ENCODE measurements at regions not wholly inside any gene's neighbourhood (a gene's known extent, or its start where the extent isn't known, plus 50 kb on each side); places are given as distances from the start of the nearest gene placed in this dataset.
A peak's percentile ranks its signal among the peaks of the same experiment; 100 is the strongest.
"Not testable (repeated sequence)": the region's sequence is repeated elsewhere in the genome, so short reads cannot be mapped to it uniquely, and the experiment has no call there.

- not testable (repeated sequence) for DNase-seq
Observed at GRCh38 chr17:26936645-26937044, 357.3 kb upstream of the WSB1 start.

GRCh38 chr17:26937750-26938322 lies 356.1 kb upstream of the WSB1 start:
- not testable (repeated sequence) for DNase-seq

GRCh38 chr17:26939755-26940154 lies 354.2 kb upstream of the WSB1 start:
- DNase-seq, result not testable (repeated sequence)

- not testable (repeated sequence) for DNase-seq
Observed at GRCh38 chr17:26940587-26940986, 353.3 kb upstream of the WSB1 start.

GRCh38 chr17:26962255-26963162 lies 331.4 kb upstream of the WSB1 start:
- no peak for DNase-seq

GRCh38 chr17:26963163-26963503 lies 330.8 kb upstream of the WSB1 start:
- no peak for DNase-seq

- peak in 1 of 2 donors; percentile 2 for DNase-seq
Observed at GRCh38 chr17:26965898-26966624, 327.9 kb upstream of the WSB1 start.

GRCh38 chr17:26966625-26967179 lies 327.2 kb upstream of the WSB1 start:
- DNase-seq, result not testable (repeated sequence)

- DNase-seq, result not testable (repeated sequence)
Observed at GRCh38 chr17:26981845-26982425, 312.0 kb upstream of the WSB1 start.

GRCh38 chr17:26982563-26982962 lies 311.4 kb upstream of the WSB1 start:
- DNase-seq, result not testable (repeated sequence)

- not testable (repeated sequence) for DNase-seq
Observed at GRCh38 chr17:26987851-26988250, 306.1 kb upstream of the WSB1 start.

GRCh38 chr17:26994648-26995047 lies 299.3 kb upstream of the WSB1 start:
- DNase-seq, result not testable (repeated sequence)

- not testable (repeated sequence) for DNase-seq
Observed at GRCh38 chr17:26996146-26996916, 297.6 kb upstream of the WSB1 start.

GRCh38 chr17:27007734-27008531 lies 286.0 kb upstream of the WSB1 start:
- not testable (repeated sequence) for DNase-seq

- no peak for DNase-seq
Observed at GRCh38 chr17:27009087-27009486, 284.8 kb upstream of the WSB1 start.

GRCh38 chr17:27010138-27010537 lies 283.8 kb upstream of the WSB1 start:
- not testable (repeated sequence) for DNase-seq

- not testable (repeated sequence) for DNase-seq
Observed at GRCh38 chr17:27030552-27030951, 263.4 kb upstream of the WSB1 start.

- no peak for DNase-seq
Observed at GRCh38 chr17:27038676-27039075, 255.2 kb upstream of the WSB1 start.

- not testable (repeated sequence) for DNase-seq
Observed at GRCh38 chr17:27045039-27045438, 248.9 kb upstream of the WSB1 start.

- no peak for DNase-seq
Observed at GRCh38 chr17:27049104-27049784, 244.7 kb upstream of the WSB1 start.
